UCSD-AML1 (cell line): ENCODE measurements at regions not wholly inside any gene's neighbourhood (a gene's known extent, or its start where the extent isn't known, plus 50 kb on each side); places are given as distances from the start of the nearest gene placed in this dataset.
"Not testable (repeated sequence)": the region's sequence is repeated elsewhere in the genome, so short reads cannot be mapped to it uniquely, and the experiment has no call there.

ENCODE experiments used
- DNase-seq: peaks from one replicate; lab custom pipeline; 2025; ENCODE audit not compliant: unreplicated experiment; lab: John Stamatoyannopoulos, UW

- no peak for DNase-seq
Observed at GRCh38 chr5:57915536-57915935, 432.9 kb upstream of the ACTBL2 start.

DNA sequence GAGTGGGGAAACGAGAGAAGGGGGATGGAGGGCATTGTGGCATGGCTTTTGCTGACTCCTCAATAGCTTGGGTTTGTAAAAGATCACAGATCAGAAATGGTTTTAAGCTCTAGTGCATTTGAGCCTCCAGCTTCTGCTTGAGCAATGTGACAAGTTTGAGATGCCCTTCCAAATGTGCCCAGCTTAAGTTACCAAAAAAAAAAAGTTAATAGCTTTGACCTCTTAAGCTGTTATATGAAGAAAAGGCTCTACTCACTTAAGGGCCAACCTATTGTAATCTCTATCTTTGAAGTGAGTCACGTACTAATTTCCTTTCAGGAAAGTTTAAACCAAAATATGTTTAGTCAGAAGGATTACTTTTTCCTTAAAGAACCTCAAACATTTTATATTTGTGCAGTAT, 428.8 kb upstream of the ACTBL2 start:
- DNase-seq, result no peak

GRCh38 chr5:57906671-57907070, 424.1 kb upstream of the ACTBL2 start:
- DNase-seq, result no peak

DNA sequence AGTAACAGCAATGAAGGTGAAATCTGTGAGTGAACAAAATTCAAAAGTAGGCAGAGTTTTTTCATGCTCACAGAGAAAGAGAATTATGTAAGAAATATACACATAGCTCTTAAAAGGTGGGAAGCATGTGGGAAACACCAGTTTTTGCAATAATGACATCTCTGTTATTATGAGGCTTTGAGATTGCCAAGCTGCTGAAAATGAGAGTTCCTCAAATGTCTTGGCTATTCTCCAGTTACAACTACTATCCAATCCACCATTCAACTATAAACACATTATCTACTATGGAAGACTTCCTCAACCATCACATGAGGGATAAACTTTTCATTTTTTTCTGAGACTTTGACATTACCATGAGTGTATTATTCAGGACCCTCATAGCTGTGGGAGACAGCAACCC, 420.8 kb upstream of the ACTBL2 start:
- DNase-seq, result no peak

GRCh38 chr5:57902095-57902494, 419.5 kb upstream of the ACTBL2 start:
- DNase-seq, result no peak

DNA sequence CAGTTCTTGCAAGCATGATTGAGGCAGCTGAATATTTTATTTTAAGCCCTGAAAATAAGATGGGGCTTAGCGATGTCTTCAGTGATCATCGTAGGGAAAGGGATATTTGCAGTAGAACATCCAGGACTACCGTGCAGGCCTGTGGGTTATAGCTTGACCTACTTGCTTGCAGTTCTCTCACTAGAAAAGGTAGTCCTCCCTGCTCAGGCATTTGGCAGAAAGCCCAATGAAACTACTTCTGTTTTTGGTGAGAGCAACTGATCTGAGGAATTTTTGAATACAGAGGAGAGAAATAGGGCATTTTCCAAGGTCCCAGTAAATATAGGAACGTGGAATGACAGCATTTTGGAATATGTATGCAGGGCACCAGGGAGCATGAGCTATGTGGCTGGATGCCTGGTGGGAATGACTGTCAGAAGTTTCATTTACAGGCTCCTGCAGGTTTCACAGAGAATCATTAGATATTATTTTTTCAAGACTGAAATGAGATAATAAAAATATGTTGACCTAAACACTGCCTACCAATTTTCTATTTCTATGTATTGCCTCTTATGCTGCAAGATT, 417.9 kb upstream of the ACTBL2 start:
- DNase-seq, result no peak

DNA sequence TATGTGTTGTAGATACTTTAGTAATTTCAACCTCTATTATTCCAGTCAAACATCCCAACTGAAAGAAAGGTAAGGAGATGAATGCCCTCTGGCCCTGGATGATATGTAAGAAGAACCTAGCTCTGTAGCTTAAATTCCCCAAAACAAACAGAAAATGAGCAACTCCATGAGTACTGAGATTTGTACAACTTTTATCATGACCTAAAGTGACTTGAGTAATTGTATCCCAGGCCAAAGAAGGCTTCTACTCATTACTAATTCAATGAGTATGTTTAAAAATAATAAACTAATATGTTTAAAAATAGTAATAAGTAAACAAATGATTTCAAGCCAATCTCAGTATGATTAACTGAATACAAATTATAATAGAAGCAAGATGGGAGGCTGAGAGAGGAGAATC, 414.0 kb upstream of the ACTBL2 start:
- no peak for DNase-seq

DNA sequence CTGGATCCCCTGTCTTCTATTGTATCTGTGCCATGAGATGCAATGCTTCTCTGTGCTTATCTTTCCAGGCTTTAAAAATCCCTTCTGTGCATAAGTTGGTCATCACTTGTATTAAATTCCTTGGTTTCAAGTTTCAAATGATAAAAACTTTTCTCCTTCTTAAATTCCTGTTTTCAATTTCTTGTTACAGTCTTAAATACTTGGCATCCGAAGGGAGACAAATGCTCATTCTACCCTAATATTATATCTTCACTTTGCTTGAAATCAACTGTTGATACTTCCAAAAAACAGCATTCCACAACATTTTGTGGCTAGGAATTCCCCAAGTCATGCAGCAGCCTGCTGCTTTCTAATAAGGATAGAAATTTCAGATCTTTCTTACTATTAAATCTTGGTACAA, 413.2 kb upstream of the ACTBL2 start:
- DNase-seq, result no peak

GRCh38 chr5:57893926-57894325, 411.3 kb upstream of the ACTBL2 start:
- DNase-seq, result no peak

GRCh38 chr5:57891443-57891842, 408.8 kb upstream of the ACTBL2 start:
- DNase-seq, result peak; percentile 15

- DNase-seq, result peak; percentile 52
Observed at GRCh38 chr5:57889558-57889957, 406.9 kb upstream of the ACTBL2 start.

GRCh38 chr5:57887851-57888621, 405.4 kb upstream of the ACTBL2 start:
- peak; percentile 33 for DNase-seq

DNA sequence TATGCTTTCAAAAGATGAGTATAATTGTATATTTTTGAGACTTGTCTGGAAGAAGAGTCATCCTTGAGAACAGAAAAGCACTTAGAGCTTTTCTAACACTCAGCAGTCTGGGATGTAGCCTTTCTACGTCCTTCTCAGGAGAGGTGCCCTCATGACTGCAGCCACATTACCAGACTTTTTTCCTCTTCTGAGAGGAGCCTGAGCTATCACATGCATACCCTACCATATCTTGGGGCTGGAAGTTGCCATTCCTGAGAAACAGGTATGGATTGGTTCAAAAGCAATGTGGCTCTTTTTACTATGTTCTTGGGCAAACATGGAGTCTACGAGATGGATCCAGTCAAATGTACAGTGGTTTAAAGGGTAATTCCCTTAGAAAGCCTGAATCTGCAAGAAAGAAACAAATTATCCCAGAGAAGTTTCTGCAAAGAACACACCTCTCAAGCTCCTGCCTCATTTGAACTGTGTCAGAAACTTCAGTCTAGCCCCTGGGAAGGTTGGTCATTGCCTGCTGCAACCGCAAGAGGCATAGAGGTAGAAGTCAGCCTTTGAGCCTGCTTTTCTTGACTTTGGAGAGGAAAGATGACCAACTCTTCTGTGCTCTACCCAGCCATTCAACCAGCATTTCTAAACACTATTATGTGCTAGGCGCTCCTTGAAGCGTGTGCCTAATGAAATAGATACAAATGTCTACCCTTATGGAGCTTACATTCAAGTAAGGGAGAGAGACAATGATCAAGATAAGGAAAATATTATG, 401.9 kb upstream of the ACTBL2 start:
- DNase-seq, result no peak

GRCh38 chr5:57880216-57880615, 397.6 kb upstream of the ACTBL2 start:
- no peak for DNase-seq

GRCh38 chr5:57878301-57878722, 395.7 kb upstream of the ACTBL2 start:
- DNase-seq, result no peak

DNA sequence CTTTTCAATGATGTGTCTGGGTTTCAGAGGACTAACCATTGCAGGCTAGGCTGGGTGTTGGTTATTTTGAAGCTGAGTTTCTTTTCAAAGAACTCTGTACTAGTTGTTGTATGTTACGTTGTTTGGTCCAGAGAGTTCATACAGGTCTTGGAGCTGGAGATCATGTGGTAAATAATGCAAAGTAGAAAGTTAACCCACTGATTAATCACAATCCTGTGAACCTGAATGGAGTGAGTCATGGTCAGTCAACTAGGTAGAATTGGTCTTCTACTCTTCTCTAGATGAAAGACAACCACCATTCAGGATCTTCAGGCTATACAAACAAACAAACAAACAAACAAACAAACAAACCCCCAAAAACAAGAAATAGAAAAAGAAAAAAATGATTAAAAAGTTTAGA, 388.9 kb upstream of the ACTBL2 start:
- no peak for DNase-seq

DNA sequence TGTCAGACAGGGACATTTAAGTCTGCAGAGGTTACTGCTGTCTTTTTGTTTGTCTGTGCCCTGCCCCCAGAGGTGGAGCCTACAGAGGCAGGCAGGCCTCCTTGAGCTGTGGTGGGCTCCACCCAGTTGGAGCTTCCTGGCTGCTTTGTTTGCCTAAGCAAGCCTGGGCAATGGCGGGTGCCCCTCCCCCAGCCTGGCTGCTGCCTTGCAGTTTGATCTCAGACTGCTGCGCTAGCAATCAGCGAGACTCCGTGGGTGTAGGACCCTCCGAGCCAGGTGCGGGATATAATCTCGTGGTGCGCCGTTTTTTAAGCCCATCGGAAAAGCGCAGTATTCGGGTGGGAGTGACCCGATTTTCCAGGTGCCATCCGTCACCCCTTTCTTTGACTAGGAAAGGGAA, 387.7 kb upstream of the ACTBL2 start:
- not testable (repeated sequence) for DNase-seq

- no peak for DNase-seq
Observed at GRCh38 chr5:57863661-57864060, 381.1 kb upstream of the ACTBL2 start.

DNA sequence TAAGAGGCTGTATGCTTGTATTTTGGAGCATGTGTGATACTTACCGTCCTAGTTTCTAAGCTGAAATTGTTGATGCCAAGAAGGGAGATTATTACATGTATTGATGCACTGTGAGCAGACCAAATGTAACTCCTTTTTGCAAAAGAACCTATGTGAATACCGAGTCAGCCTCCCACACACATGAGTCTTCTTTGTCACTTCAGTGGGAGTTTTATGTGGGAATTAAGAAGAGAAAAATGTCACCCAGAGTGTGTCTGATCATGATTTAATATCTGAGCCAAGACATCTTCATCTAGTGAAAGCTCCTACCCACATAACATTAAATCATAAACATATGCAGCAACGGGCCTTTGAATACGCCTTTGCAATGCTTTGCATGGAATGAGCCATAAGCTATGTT, 380.3 kb upstream of the ACTBL2 start:
- no peak for DNase-seq

DNA sequence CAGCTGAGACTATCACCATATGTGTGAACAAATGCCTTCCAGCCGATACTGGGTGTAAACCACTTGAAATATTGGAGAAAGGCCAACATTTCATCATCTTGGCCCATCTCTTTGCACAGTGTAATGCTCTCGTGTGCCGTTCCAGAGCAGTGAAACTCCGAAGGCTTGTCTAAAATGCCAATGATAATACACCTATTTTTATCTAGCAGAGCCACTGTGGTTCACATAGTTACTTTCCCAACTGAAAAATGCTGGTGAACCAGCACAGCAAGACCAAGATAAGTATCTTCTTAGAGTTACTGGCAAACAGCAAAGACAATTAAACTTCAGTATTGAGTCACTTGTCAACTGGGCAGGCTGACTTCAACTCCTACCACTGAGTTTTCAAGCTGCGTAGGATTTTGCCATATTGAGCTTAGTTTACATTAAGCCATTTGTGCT, 379.9 kb upstream of the ACTBL2 start:
- DNase-seq, result no peak

DNA sequence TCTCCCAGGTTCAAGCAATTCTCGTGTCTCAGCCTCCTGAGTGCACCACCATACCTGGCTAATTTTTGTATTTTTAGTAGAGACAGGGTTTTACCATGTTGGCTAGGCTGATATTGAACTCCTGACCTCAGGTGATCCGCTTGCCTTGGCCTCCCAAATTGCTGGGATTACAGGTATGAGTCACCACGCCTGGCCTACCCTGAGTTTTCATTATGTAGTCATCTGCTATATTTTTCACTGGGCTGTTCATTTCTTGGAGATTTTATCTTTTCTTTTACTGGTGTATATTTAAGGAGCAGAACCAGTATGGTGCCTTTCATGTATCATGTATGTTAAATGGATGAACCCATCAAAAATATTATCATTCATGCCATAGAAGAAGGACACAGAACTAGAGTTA, 377.0 kb upstream of the ACTBL2 start:
- no peak for DNase-seq

DNA sequence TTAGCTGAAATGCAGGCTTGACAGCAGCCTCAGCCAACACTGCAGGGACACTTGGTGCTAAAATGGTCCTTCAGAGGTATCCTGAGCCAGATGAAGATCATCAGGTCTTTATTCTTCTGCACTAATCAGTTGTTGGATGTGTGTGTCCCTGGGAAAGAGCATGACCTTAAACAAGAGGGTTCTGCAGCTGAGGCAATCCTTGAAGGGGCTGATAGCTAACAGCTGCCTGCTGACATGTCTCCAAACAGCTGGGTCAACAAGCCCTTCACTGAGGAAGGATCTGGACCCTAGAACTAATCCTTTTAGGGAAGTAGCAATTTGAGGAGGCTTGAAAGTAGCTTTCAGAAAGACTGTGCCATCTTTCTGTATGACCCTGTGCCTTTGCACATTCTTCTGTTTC, 376.3 kb upstream of the ACTBL2 start:
- DNase-seq, result no peak
